Duodenal mucosa (tissue), 2 donors: ENCODE measurements at regions not wholly inside any gene's neighbourhood (a gene's known extent, or its start where the extent isn't known, plus 50 kb on each side); places are given as distances from the start of the nearest gene placed in this dataset.
"Not testable (repeated sequence)": the region's sequence is repeated elsewhere in the genome, so short reads cannot be mapped to it uniquely, and the experiment has no call there.

Experiments
- H3K27ac ChIP-seq: one replicate; pipeline ENCODE4 v1.7.0; 2013; ENCODE audit warnings: low read depth, low read length
- H3K27me3 ChIP-seq, 2 donors: one replicate each; pipeline ENCODE4 v1.7.0; 2013; ENCODE audit warnings: low read length in 2 of 2, control low read depth in 1 of 2; ENCODE audit not compliant: insufficient read depth in 2 of 2, control insufficient read depth in 1 of 2
- H3K36me3 ChIP-seq, 2 donors: one replicate each; pipeline ENCODE4 v1.7.0; 2013; ENCODE audit warnings: low read length in 2 of 2, control low read depth in 1 of 2; ENCODE audit not compliant: insufficient read depth in 2 of 2, control insufficient read depth in 1 of 2
- H3K4me1 ChIP-seq, 2 donors: one replicate each; pipeline ENCODE4 v1.7.0; 2013; ENCODE audit warnings: low read length in 2 of 2, control low read depth in 1 of 2; ENCODE audit not compliant: insufficient read depth in 2 of 2, control insufficient read depth in 1 of 2
- H3K4me3 ChIP-seq, 2 donors: one replicate each; pipeline ENCODE4 v1.7.0; 2013; ENCODE audit warnings: low read length in 2 of 2, low read depth in 1 of 2
- H3K9ac ChIP-seq, 2 donors: one replicate each; pipeline ENCODE4 v1.7.0; 2013; ENCODE audit warnings: low read length in 2 of 2, low read depth in 1 of 2
- H3K9me3 ChIP-seq, 2 donors: one replicate each; pipeline ENCODE4 v1.7.0; 2013; ENCODE audit warnings: low read length in 2 of 2, control low read depth in 1 of 2; ENCODE audit not compliant: control insufficient read depth in 1 of 2

GRCh38 chr5:163888366-163888765, 382.9 kb downstream of the MAT2B start:
- H3K9ac ChIP-seq, result no peak overlapping the region
- no peaks in the 10 kb centered on the region for H3K4me1 ChIP-seq
- H3K36me3 ChIP-seq, result no peaks in the 10 kb centered on the region
- no peaks in the 10 kb centered on the region for H3K27me3 ChIP-seq
- H3K9me3 ChIP-seq, result no peaks in the 10 kb centered on the region
- H3K4me3 ChIP-seq, result no peak overlapping the region
- H3K27ac ChIP-seq, result no peak overlapping the region

- no peak overlapping the region for H3K27ac ChIP-seq
- no peak overlapping the region for H3K4me3 ChIP-seq
- no peaks in the 10 kb centered on the region for H3K36me3 ChIP-seq
- H3K9ac ChIP-seq, result no peak overlapping the region
- no peaks in the 10 kb centered on the region for H3K27me3 ChIP-seq
- H3K4me1 ChIP-seq, result no peaks in the 10 kb centered on the region
- H3K9me3 ChIP-seq, result no peaks in the 10 kb centered on the region
Measured at GRCh38 chr5:163889369-163889768, 383.9 kb downstream of the MAT2B start.

GRCh38 chr5:163890261-163890660, 384.8 kb downstream of the MAT2B start:
- Histone ChIP-seq H3K9ac (no peak overlapping the region), H3K4me1 (no peaks in the 10 kb centered on the region), H3K36me3 (no peaks in the 10 kb centered on the region), H3K27me3 (no peaks in the 10 kb centered on the region), H3K27ac (no peak overlapping the region), H3K9me3 (peaks cover 0 to 2% of the 10 kb centered on the region in 2 donors), H3K4me3 (no peak overlapping the region)

GRCh38 chr5:163893281-163893680, 387.9 kb downstream of the MAT2B start:
- H3K4me3 ChIP-seq, result no peak overlapping the region
- no peak overlapping the region for H3K27ac ChIP-seq
- H3K27me3 ChIP-seq, result no peaks in the 10 kb centered on the region
- no peaks in the 10 kb centered on the region for H3K36me3 ChIP-seq
- H3K9ac ChIP-seq, result no peak overlapping the region
- no peaks in the 10 kb centered on the region for H3K4me1 ChIP-seq
- peaks cover 0 to 5% of the 10 kb centered on the region in 2 donors for H3K9me3 ChIP-seq

GRCh38 chr5:163894645-163895044, 389.2 kb downstream of the MAT2B start:
- H3K4me3 ChIP-seq, result no peak overlapping the region
- no peaks in the 10 kb centered on the region for H3K27me3 ChIP-seq
- H3K9ac ChIP-seq, result no peak overlapping the region
- H3K9me3 ChIP-seq, result peaks cover 0 to 5% of the 10 kb centered on the region in 2 donors
- no peaks in the 10 kb centered on the region for H3K4me1 ChIP-seq
- no peak overlapping the region for H3K27ac ChIP-seq
- H3K36me3 ChIP-seq, result no peaks in the 10 kb centered on the region

- Histone ChIP-seq H3K27me3 (no peaks in the 10 kb centered on the region), H3K9me3 (peaks cover 0 to 5% of the 10 kb centered on the region in 2 donors), H3K27ac (no peak overlapping the region)
Measured at GRCh38 chr5:163898873-163899272, 393.5 kb downstream of the MAT2B start.

GRCh38 chr5:163907783-163908182, 402.4 kb downstream of the MAT2B start:
- H3K4me3 ChIP-seq, H3K9ac ChIP-seq, H3K9me3 ChIP-seq, H3K27me3 ChIP-seq, H3K27ac ChIP-seq, H3K4me1 ChIP-seq, H3K36me3 ChIP-seq: not testable (repeated sequence)

More at GRCh38 chr5:163898873-163899272, 393.5 kb downstream of the MAT2B start:
- Histone ChIP-seq H3K4me3 (no peak overlapping the region), H3K9ac (no peak overlapping the region), H3K4me1 (no peaks in the 10 kb centered on the region), H3K36me3 (no peaks in the 10 kb centered on the region)

- H3K27ac ChIP-seq, result no peak overlapping the region
- no peaks in the 10 kb centered on the region for H3K27me3 ChIP-seq
- H3K4me1 ChIP-seq, result no peaks in the 10 kb centered on the region
- no peaks in the 10 kb centered on the region for H3K36me3 ChIP-seq
- no peaks in the 10 kb centered on the region for H3K9me3 ChIP-seq
- H3K9ac ChIP-seq, result no peak overlapping the region
- no peak overlapping the region for H3K4me3 ChIP-seq
Measured at GRCh38 chr5:163908253-163908652, 402.8 kb downstream of the MAT2B start.

- Histone ChIP-seq H3K36me3 (no peaks in the 10 kb centered on the region), H3K27ac (no peak overlapping the region), H3K9me3 (no peaks in the 10 kb centered on the region), H3K4me1 (peaks cover 5 to 6% of the 10 kb centered on the region in 2 donors), H3K27me3 (no peaks in the 10 kb centered on the region), H3K4me3 (no peak overlapping the region), H3K9ac (no peak overlapping the region)
Measured at GRCh38 chr5:163910226-163910625, 404.8 kb downstream of the MAT2B start.

GRCh38 chr5:163912046-163912445, 406.6 kb downstream of the MAT2B start:
- Histone ChIP-seq H3K4me3 (no peak overlapping the region), H3K4me1 (peaks cover 21 to 23% of the 10 kb centered on the region in 2 donors), H3K9ac (no peak overlapping the region), H3K9me3 (no peaks in the 10 kb centered on the region), H3K27ac (no peak overlapping the region), H3K27me3 (no peaks in the 10 kb centered on the region), H3K36me3 (no peaks in the 10 kb centered on the region)

GRCh38 chr5:163913548-163913947, 408.1 kb downstream of the MAT2B start:
- Histone ChIP-seq H3K27ac (no peak overlapping the region), H3K4me3 (no peak overlapping the region), H3K36me3 (no peaks in the 10 kb centered on the region), H3K4me1 (peaks cover 25 to 26% of the 10 kb centered on the region in 2 donors), H3K9me3 (no peaks in the 10 kb centered on the region), H3K9ac (no peak overlapping the region), H3K27me3 (no peaks in the 10 kb centered on the region)
